IMR-90 (cell line): ENCODE measurements at regions not wholly inside any gene's neighbourhood (a gene's known extent, or its start where the extent isn't known, plus 50 kb on each side); places are given as distances from the start of the nearest gene placed in this dataset.

Experiments used
- ATAC-seq: fragments of 200-7000 bp; cut with Tn5 transposase; 2 replicates; pipeline ENCODE4 v1.9.1; 2020; ENCODE audit warnings: low read depth, mild to moderate bottlenecking, moderate library complexity
- BruUV-seq: library from RNA; stranded (reverse); fragments of 400-500 nt; replicated peaks from 2 replicates; lab custom pipeline; 2021; lab: Mats Ljungman, UMichigan
- CTCF ChIA-PET: fragments of 300-600 bp; formaldehyde crosslinking; extraction: SDS; loops from one replicate; lab custom pipeline; 2021; ENCODE audit warnings: antibody characterized with exemption; lab: Yijun Ruan, JAX
- POLR2A ChIA-PET: fragments of 300-600 bp; sonication (Branson Sonifier 250); formaldehyde crosslinking; loops from one replicate; lab custom pipeline; 2022; ENCODE audit warnings: antibody characterized with exemption; ENCODE audit not compliant: unreplicated experiment; lab: Charles Lee
- DNase-seq: peaks from one replicate; pipeline ENCODE4 v3.0.0; 2013
- H2AFZ ChIP-seq: replicated peaks from 2 replicates; pipeline ENCODE3; 2013; ENCODE audit warnings: low read length, mild to moderate bottlenecking; ENCODE audit not compliant: poor library complexity
- H2AK5ac ChIP-seq: 2 replicates; pipeline ENCODE4 v1.6.1; 2013; ENCODE audit warnings: low read depth, low read length, inconsistent platforms
- H2AK9ac ChIP-seq: replicated peaks from 2 replicates; pipeline ENCODE3; 2013; ENCODE audit warnings: mild to moderate bottlenecking, low read depth, low read length, moderate library complexity; ENCODE audit not compliant: poor library complexity
- H2BK120ac ChIP-seq: 2 replicates; pipeline ENCODE4 v1.6.1; 2013; ENCODE audit warnings: low read depth, low read length, inconsistent platforms
- H2BK15ac ChIP-seq: 3 replicates; pipeline ENCODE4 v1.6.1; 2013; ENCODE audit warnings: low read depth, low read length, inconsistent platforms
- H2BK20ac ChIP-seq: 2 replicates; pipeline ENCODE4 v1.6.1; 2013; ENCODE audit warnings: low read depth, mild to moderate bottlenecking, inconsistent platforms, low read length, moderate library complexity
- H2BK5ac ChIP-seq: 2 replicates; pipeline ENCODE4 v1.6.1; 2013; ENCODE audit warnings: mild to moderate bottlenecking, low read depth, low read length, inconsistent platforms; ENCODE audit not compliant: poor library complexity, severe bottlenecking
- H3K14ac ChIP-seq: replicated peaks from 2 replicates; pipeline ENCODE4 v1.6.1; 2013; ENCODE audit warnings: low read depth, low read length, inconsistent platforms
- H3K18ac ChIP-seq: 2 replicates; pipeline ENCODE4 v1.6.1; 2013; ENCODE audit warnings: low read depth, low read length, control low read depth
- H3K23ac ChIP-seq: 2 replicates; pipeline ENCODE4 v1.6.1; 2013; ENCODE audit warnings: low read depth, low read length, inconsistent platforms
- H3K27ac ChIP-seq: 2 replicates; pipeline ENCODE4 v1.5.1; 2013; ENCODE audit warnings: mild to moderate bottlenecking, control low read depth, low read length; ENCODE audit not compliant: insufficient read depth
- H3K27me3 ChIP-seq: 2 replicates; pipeline ENCODE4 v1.6.1; 2013; ENCODE audit warnings: low read length; ENCODE audit not compliant: control insufficient read depth, insufficient read depth
- H3K36me3 ChIP-seq: 2 replicates; pipeline ENCODE4 v1.6.1; 2013; ENCODE audit warnings: low read length, mixed read lengths; ENCODE audit not compliant: control insufficient read depth, insufficient read depth
- H3K4ac ChIP-seq: 2 replicates; pipeline ENCODE4 v1.6.1; 2013; ENCODE audit warnings: low read depth, low read length, inconsistent platforms
- H3K4me1 ChIP-seq: 2 replicates; pipeline ENCODE4 v1.6.1; 2013; ENCODE audit warnings: low read length, mixed read lengths; ENCODE audit not compliant: control insufficient read depth, insufficient read depth
- H3K4me2 ChIP-seq: 2 replicates; pipeline ENCODE4 v1.6.1; 2013; ENCODE audit warnings: low read depth, mild to moderate bottlenecking, control low read depth, low read length, moderate library complexity
- H3K4me3 ChIP-seq: 2 replicates; pipeline ENCODE4 v1.5.1; 2013; ENCODE audit warnings: low read depth, mild to moderate bottlenecking, control low read depth, low read length, moderate library complexity; ENCODE audit not compliant: insufficient read depth
- H3K56ac ChIP-seq: 2 replicates; pipeline ENCODE4 v1.6.1; 2013; ENCODE audit warnings: low read length, inconsistent platforms; ENCODE audit not compliant: insufficient read depth; ENCODE audit errors: extremely low read depth
- H3K79me1 ChIP-seq, 2 experiments: 2 replicates each; pipeline ENCODE4 v1.6.1; 2013; ENCODE audit warnings: low read length in 2 of 2, inconsistent platforms in 1 of 2, low read depth in 1 of 2
- H3K9ac ChIP-seq: 2 replicates; pipeline ENCODE4 v1.6.1; 2013; ENCODE audit warnings: low read depth, low read length, control low read depth
- H3K9me1 ChIP-seq: 2 replicates; pipeline ENCODE4 v1.6.1; 2013; ENCODE audit warnings: low read length, inconsistent platforms; ENCODE audit not compliant: insufficient read depth
- H3K9me3 ChIP-seq: 2 replicates; pipeline ENCODE4 v1.6.1; 2013; ENCODE audit warnings: low read length; ENCODE audit not compliant: control insufficient read depth, insufficient read depth
- H4K20me1 ChIP-seq: 2 replicates; pipeline ENCODE4 v1.6.1; 2013; ENCODE audit warnings: low read length, inconsistent platforms; ENCODE audit not compliant: insufficient read depth
- H4K5ac ChIP-seq: 2 replicates; pipeline ENCODE4 v1.6.1; 2013; ENCODE audit warnings: mild to moderate bottlenecking, low read depth, low read length, control low read depth
- H4K8ac ChIP-seq, 2 experiments: 2 replicates each; pipeline ENCODE4 v1.6.1; 2013; ENCODE audit warnings: low read depth in 2 of 2, low read length in 2 of 2, control low read depth in 1 of 2, inconsistent platforms in 1 of 2
- H4K91ac ChIP-seq: 2 replicates; pipeline ENCODE4 v1.6.1; 2013; ENCODE audit warnings: low read depth, low read length, inconsistent platforms; ENCODE audit not compliant: insufficient read depth
- BHLHE40 ChIP-seq: fragments of 150-350 bp; IDR thresholded peaks from 2 replicates; pipeline ENCODE4 v1.6.1; 2016; ENCODE audit warnings: mild to moderate bottlenecking, low read depth, low read length
- CEBPB ChIP-seq: IDR thresholded peaks from 2 replicates; pipeline ENCODE4 v1.6.1; 2012; ENCODE audit warnings: low read depth, low read length, improper control_type of control experiment
- CHD1 ChIP-seq: IDR thresholded peaks from 2 replicates; pipeline ENCODE4 v1.6.1; 2012; ENCODE audit warnings: low read depth, low read length, improper control_type of control experiment
- CTCF ChIP-seq: conservative IDR thresholded peaks from 2 replicates; pipeline ENCODE4 v1.5.1; 2012; ENCODE audit warnings: mild to moderate bottlenecking, low read depth, low read length, improper control_type of control experiment
- FOS ChIP-seq: fragments of 150-350 bp; IDR thresholded peaks from 2 replicates; pipeline ENCODE4 v1.6.1; 2016; ENCODE audit warnings: low read depth, low read length
- MAFK ChIP-seq: IDR thresholded peaks from 2 replicates; pipeline ENCODE4 v1.6.1; 2012; ENCODE audit warnings: low read depth, low read length, improper control_type of control experiment
- MAZ ChIP-seq: IDR thresholded peaks from 2 replicates; pipeline ENCODE4 v1.6.1; 2012; ENCODE audit warnings: low read depth, mild to moderate bottlenecking, low read length, improper control_type of control experiment, moderate library complexity, borderline replicate concordance
- MXI1 ChIP-seq: IDR thresholded peaks from 2 replicates; pipeline ENCODE4 v1.6.1; 2012; ENCODE audit warnings: low read depth, mild to moderate bottlenecking, low read length, moderate library complexity, borderline replicate concordance
- NFE2L2 ChIP-seq: fragments of 150-350 bp; IDR thresholded peaks from 2 replicates; pipeline ENCODE4 v1.6.1; 2016; ENCODE audit warnings: low read depth, mild to moderate bottlenecking, low read length
- POLR2A ChIP-seq: IDR thresholded peaks from 2 replicates; pipeline ENCODE4 v1.6.1; 2012; ENCODE audit warnings: mild to moderate bottlenecking, low read depth, low read length
- RAD21 ChIP-seq: IDR thresholded peaks from 2 replicates; pipeline ENCODE4 v1.6.1; 2012; ENCODE audit warnings: low read length, improper control_type of control experiment
- RCOR1 ChIP-seq: IDR thresholded peaks from 2 replicates; pipeline ENCODE4 v1.6.1; 2012; ENCODE audit warnings: mild to moderate bottlenecking, low read length, improper control_type of control experiment; ENCODE audit not compliant: insufficient replicate concordance
- RFX5 ChIP-seq: IDR thresholded peaks from 2 replicates; pipeline ENCODE4 v1.8.0; 2012; ENCODE audit warnings: low read depth, mild to moderate bottlenecking, low read length, moderate library complexity
- SMC3 ChIP-seq: fragments of 150-350 bp; IDR thresholded peaks from 2 replicates; pipeline ENCODE4 v1.6.1; 2016; ENCODE audit warnings: low read depth, mild to moderate bottlenecking, antibody characterized with exemption, low read length, moderate library complexity
- WGBS, 2 experiments: methylation state at CpG; one replicate each; pipeline versions ENCODE4 v1.1.5 to v1.1.7; 2013; ENCODE audit warnings: missing lambda C conversion rate in 2 of 2; ENCODE audit not compliant: insufficient read length in 1 of 2; ENCODE audit errors: extremely low coverage in 2 of 2; 5-methylcytosine and 5-hydroxymethylcytosine counted together
- dilution Hi-C: fragments of 300-500 bp; cut with HindIII; formaldehyde crosslinking; loops from one replicate; pipeline ENCODE4 v1.14.3; 2018; ENCODE audit warnings: low sequenced_read_pairs; ENCODE audit not compliant: unreplicated experiment
- in situ Hi-C: fragments of 300-500 bp; cut with MboI; formaldehyde crosslinking; loops from 3 replicates; pipeline ENCODE4 v1.14.3; 2019; ENCODE audit warnings: low sequenced_read_pairs, inconsistent platforms, mixed read lengths
- intact Hi-C: fragments of 100-400 bp; cut with micrococcal nuclease; formaldehyde crosslinking; loops from 2 replicates; pipeline ENCODE4 v1.10.0; 2022
- TF ChIP-seq, protein P1 (sequence below): fragments of 150-350 bp; IDR thresholded peaks from 2 replicates; pipeline ENCODE4 v1.6.1; 2016; ENCODE audit warnings: low read depth, mild to moderate bottlenecking, low read length, moderate library complexity, borderline replicate concordance
- TF ChIP-seq, protein P2 (sequence below): fragments of 150-350 bp; IDR thresholded peaks from 2 replicates; pipeline ENCODE4 v1.6.1; 2017; ENCODE audit warnings: mild to moderate bottlenecking, antibody characterized with exemption, low read length, low read depth

DNA sequence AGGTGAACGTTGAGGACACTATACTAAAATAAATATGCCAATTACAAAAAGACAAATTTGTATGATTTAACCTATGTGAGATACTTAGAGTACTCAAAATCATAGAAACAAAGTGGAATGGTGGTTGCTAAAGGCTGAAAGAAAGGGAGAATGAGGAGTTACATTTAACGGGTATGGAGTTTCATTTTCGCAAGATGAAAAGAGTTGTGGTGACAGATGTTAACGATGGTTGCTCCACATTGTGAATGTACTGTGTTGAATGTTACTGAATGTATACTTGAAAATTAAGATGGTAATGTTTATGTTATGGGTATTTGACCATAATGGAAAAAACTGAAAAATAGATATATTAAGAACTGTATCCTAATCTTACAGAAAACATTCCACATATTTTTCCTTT is 51.3 kb upstream of the MOCS2 start:
- Histone ChIP-seq H2BK20ac (no peak overlapping the region), H3K4me1 (no peaks in the 10 kb centered on the region), H3K4me3 (no peak overlapping the region), H3K4me2 (no peak overlapping the region), H2AK5ac (no peak overlapping the region), H3K23ac (no peak overlapping the region), H3K18ac (no peak overlapping the region), H3K36me3 (no peaks in the 10 kb centered on the region), H2BK5ac (no peak overlapping the region), H2BK15ac (no peak overlapping the region), H3K4ac (no peak overlapping the region), H3K56ac (no peak overlapping the region), H4K8ac (no peak overlapping the region), H3K14ac (no peak overlapping the region), H2AK9ac (no peak overlapping the region), H2BK120ac (no peak overlapping the region), H2AFZ (no peak overlapping the region), H3K9me1 (no peaks in the 10 kb centered on the region), H4K20me1 (no peaks in the 10 kb centered on the region), H4K91ac (no peak overlapping the region), H3K9ac (no peak overlapping the region), H3K9me3 (no peaks in the 10 kb centered on the region), H4K5ac (no peak overlapping the region), H3K27ac (no peak overlapping the region), H3K79me1 (no peaks in the 10 kb centered on the region), H3K27me3 (no peaks in the 10 kb centered on the region)
- intact Hi-C loops = no loop called here
- dilution Hi-C loops = no loop called here
- no TSS peak for BruUV-seq
- ChIA-PET CTCF (no interaction called here), POLR2A (no interaction called here)
- TF ChIP-seq MAFK (no peak), RCOR1 (no peak), FOS (no peak), CEBPB (no peak), CHD1 (no peak), CTCF (no peak), RFX5 (no peak), RAD21 (no peak), MAZ (no peak), NFE2L2 (no peak), MXI1 (no peak), BHLHE40 (no peak), SMC3 (no peak), POLR2A (no peak)
- TF ChIP-seq, protein P1, sequence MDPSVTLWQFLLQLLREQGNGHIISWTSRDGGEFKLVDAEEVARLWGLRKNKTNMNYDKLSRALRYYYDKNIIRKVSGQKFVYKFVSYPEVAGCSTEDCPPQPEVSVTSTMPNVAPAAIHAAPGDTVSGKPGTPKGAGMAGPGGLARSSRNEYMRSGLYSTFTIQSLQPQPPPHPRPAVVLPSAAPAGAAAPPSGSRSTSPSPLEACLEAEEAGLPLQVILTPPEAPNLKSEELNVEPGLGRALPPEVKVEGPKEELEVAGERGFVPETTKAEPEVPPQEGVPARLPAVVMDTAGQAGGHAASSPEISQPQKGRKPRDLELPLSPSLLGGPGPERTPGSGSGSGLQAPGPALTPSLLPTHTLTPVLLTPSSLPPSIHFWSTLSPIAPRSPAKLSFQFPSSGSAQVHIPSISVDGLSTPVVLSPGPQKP = no peak
- TF ChIP-seq, protein P2, sequence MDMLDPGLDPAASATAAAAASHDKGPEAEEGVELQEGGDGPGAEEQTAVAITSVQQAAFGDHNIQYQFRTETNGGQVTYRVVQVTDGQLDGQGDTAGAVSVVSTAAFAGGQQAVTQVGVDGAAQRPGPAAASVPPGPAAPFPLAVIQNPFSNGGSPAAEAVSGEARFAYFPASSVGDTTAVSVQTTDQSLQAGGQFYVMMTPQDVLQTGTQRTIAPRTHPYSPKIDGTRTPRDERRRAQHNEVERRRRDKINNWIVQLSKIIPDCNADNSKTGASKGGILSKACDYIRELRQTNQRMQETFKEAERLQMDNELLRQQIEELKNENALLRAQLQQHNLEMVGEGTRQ = no peak
- 94% methylated on average over 2 of the region's 4 CpGs; no CpG with 5 or more reads in 1 of the 2 experiments for WGBS, 2 experiments
- in situ Hi-C loops = loop anchor here (10.0 kb wide), 1 partner anchor 314 kb away; no protein-coding TSS in a partner anchor
- no peak for DNase-seq
- ATAC-seq = no peak
